ENCODE measurements at regions not wholly inside any gene's neighbourhood (a gene's known extent, or its start where the extent isn't known, plus 50 kb on each side); places are given as distances from the start of the nearest gene placed in this dataset.

- TF ChIP-seq CTCF (IDR thresholded peaks at IDR 0.05) (no peak), SMC3 (IDR thresholded peaks at IDR 0.05; ENCODE audit: low read depth, low read length) (no peak), SIN3A (IDR thresholded peaks at IDR 0.05; ENCODE audit: borderline replicate concordance, low read depth, low read length) (no peak), GABPA (IDR thresholded peaks at IDR 0.05; ENCODE audit: low read depth) (no peak)
Observed at GRCh38 chr10:7505196-7505595, 94.4 kb upstream of the SFMBT2 start.

Data from SK-N-SH (cell line).